CD4-positive, alpha-beta T cell treated with Interleukin-4 for 4 hours (primary cell): ENCODE measurements at regions not wholly inside any gene's neighbourhood (a gene's known extent, or its start where the extent isn't known, plus 50 kb on each side); places are given as distances from the start of the nearest gene placed in this dataset.

ENCODE experiments used
- DNase-seq: peaks from one replicate; pipeline ENCODE4 v3.0.0-alpha.2; 2020

DNA sequence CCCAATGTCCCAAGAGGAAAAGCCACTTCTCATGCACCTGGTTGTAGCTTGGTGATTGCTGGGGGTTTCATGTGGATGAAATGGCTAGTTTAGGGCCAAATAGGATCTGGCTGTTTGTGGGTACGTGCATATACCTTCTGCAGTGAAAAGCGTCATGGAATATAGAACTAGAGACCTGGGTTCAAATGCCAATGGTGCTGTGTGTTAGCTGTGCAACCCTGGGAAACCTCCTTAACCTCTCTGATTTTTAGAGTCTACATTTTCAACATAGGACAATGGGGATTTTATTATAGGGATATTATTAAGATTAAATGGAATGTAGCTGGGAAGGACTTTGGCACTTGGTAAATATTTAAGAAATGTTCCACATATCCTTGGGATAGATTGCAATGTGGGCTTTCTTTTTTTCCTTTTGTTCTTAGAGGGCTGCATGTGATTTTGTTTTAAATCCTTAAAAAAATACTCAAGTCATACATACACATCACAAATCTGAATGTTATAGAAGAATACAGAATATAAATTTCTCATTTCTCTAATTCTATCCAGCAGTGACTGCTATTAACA, 112.6 kb upstream of the E2F8 start:
- no peak for DNase-seq

DNA sequence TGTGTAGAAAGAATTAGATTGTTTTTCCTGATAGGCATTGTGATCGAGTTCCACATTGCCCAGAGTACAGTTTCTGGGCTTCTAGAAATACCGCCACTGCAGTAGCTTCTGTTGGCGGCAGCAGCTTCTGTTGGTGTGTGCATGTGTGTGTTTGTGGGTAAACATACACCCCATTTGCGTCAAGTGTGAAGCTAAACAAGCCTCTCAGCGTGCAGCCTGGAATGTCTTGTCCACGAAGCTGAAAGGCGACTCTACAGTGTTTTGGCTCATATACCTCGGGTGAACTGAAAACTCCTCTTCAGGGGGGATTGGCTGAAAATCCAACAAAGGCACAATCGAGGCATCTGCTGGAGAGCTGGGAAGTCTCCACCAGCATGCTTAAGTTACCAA, 112.0 kb upstream of the E2F8 start:
- DNase-seq = no peak

GRCh38 chr11:19352072-19352770, 111.5 kb upstream of the E2F8 start:
- DNase-seq = no peak

DNA sequence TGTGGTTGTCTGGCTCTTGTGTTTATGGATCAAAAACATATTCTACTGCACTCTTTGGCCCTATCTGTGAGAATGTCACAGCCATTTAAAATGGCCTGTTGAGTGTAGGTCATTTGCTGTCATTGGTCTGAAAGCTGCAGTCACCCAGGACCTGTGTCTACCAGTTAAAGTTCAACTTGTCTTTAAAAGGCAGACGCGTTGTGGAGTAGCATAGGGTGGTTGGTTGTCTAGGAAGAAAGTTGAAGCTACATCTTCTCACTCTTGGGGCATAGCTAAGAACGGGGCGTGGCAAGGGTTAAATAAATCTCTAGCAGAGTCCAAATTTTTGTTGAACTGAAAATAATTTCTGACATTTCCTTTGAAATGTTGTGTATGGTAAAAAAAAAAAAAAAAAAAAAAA, 110.7 kb upstream of the E2F8 start:
- DNase-seq = no peak

DNA sequence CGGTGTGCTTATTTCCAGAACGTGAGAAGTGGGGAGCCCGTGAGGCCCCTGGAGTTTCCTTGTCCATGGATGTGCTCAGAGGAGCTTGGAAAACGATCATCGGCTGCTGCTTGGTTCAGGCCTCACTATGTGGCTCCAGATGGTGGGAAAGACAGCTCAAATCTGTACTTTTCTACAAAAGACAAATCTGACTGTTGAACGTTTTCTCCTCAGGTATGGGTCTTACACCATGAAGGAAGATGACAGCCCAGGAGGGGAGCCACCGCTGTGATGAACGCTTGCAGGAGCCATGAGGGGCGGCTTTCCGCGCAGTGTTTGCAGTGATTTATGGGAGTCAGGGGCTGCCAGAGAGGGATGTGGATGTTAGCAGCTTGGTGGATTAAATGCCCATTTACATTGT, 109.4 kb upstream of the E2F8 start:
- DNase-seq = no peak

- no peak for DNase-seq
Observed at GRCh38 chr11:19349340-19350025, 108.7 kb upstream of the E2F8 start.

DNA sequence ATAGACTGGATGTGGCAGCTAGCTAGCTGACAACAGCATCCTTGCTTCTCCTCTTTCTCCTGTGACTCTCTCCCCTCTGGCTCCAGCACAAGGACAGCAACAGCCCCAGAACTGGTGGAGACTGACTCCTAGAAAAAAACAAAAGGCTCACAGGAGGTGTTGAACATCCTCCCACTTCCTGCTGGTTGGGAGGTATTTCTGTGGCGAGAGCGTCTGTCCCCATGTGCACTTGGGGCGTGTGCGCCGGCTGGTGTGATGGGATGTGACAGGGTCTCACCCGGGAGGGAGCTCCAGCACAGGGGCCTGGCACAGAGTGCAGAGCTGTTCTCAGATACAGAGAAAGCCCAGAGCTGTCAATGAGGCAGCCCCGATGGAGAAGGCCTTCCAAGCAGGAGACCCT, 107.2 kb upstream of the E2F8 start:
- DNase-seq = no peak

GRCh38 chr11:19345848-19346681, 105.3 kb upstream of the E2F8 start:
- DNase-seq = no peak

- DNase-seq = no peak
Observed at GRCh38 chr11:19345519-19345847, 104.7 kb upstream of the E2F8 start.

- DNase-seq = no peak
Observed at GRCh38 chr11:19344661-19345518, 104.1 kb upstream of the E2F8 start.

- no peak for DNase-seq
Observed at GRCh38 chr11:19342036-19342435, 101.3 kb upstream of the E2F8 start.

GRCh38 chr11:19338375-19338774, 97.6 kb upstream of the E2F8 start:
- DNase-seq = no peak

DNA sequence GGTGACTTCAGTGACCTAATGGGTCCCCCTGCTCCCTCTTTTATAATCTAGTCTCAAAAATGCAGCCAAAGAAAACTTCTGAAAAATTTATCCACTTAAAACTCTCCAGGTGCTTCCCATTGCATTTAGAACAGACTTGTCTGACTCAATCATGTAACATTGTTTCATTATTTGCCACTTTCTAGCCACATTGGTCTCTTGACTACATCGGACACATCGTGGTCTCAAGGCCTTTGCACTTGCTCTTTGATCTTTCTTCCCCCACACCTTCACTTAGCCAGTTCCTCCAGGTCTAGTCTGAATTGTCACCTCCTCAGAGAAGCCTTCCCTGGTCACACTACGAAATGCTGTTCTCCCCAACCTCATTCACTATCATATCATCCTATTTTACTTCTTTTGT, 97.0 kb upstream of the E2F8 start:
- no peak for DNase-seq

DNA sequence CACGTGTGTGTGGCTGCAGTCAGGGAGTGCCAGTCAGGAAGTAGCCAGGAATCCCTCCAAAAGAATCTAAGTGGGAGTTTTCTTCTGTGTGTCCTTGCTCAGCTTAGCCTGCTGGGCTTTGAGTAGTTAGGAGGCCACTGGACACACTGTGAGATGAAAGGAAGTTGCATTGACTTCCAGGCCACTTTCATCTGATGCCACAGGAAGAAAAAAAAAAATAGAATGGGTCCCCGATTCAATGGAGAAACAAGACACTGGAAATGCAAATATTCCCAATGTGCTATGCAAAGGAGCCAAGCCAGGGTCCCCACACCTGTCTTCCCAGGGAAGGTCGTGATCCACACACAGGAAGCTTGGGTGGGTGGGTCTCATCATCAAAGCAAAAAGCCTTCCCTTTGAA, 95.6 kb upstream of the E2F8 start:
- DNase-seq = no peak

- DNase-seq = no peak
Observed at GRCh38 chr11:19332476-19332875, 91.7 kb upstream of the E2F8 start.

DNA sequence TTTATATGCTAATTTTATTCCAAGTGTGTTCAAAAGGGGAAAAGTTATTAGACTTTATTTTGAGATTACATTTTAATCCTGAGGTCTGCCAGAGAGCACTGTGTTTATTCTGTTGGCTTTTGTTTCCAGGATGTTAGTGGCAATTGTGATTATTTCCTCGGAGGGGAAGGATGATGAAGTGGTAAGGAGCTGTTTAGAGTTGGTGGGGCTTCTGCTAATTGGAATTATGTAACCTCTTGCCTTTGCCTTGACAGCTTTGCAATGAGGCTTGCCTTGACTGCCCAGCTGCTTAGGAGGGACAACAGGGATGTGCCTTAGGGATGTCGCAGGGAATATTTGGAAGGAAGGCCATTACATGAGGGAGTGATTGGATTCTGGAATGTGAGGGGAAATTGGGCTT, 89.7 kb upstream of the E2F8 start:
- DNase-seq = no peak

DNA sequence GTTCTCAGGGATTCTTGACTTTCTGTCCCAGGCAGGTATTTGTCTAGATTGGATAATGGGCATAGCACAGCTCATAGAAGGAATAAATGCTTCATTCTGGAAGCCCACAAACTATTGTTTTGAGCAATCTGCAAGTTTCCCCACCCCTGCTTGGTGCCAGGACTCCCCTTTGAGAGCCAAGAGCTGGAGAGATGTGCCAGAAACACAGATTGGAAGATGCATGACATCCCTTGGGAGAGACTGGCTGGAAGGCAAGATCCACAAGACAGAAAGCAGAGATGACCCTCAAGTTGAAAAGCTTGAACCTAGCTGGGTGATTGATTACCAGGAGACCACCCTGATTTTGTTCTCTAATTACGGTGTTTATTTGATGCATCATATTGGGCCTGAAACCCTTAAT, 89.2 kb upstream of the E2F8 start:
- DNase-seq = no peak

- no peak for DNase-seq
Observed at GRCh38 chr11:19328586-19329311, 88.0 kb upstream of the E2F8 start.

DNA sequence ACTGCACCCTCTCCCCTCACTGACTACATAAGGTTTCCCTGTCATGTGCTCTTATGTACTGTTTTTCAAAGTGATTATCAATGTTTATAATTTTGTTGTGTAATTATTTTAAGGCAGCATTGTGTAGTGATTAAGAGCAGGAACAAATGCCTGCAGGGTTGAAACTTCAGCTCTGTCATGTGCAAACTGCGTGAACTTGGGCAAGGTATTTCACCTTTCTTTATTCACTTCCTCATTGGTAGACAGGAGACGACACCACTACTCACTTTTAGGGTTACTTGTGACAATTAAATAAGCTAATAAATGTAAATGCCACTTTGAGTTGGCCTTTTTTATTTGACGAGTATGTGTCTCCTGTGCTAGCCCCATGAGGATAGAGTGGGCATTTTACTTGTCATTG, 86.5 kb upstream of the E2F8 start:
- DNase-seq = no peak

GRCh38 chr11:19326499-19326898, 85.8 kb upstream of the E2F8 start:
- no peak for DNase-seq

DNA sequence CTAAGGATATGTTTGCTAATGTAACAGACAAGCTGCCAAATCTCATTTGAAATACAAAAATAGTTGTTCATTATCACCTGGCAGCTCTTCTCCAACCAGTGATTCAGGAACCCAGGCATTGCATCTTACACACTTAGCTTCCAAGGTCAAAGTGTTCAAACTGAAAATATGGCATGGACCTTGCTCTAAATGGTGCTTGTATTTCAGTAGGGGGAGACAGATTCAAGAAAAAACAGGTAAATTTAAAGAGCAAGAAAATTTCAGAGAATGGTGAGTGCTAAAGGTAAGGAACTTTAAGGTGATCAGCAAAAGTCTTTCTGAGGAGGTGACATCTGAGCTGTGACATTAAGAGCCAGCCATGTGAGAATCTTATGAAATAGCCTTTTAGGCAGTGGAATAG, 82.8 kb upstream of the E2F8 start:
- no peak for DNase-seq

DNA sequence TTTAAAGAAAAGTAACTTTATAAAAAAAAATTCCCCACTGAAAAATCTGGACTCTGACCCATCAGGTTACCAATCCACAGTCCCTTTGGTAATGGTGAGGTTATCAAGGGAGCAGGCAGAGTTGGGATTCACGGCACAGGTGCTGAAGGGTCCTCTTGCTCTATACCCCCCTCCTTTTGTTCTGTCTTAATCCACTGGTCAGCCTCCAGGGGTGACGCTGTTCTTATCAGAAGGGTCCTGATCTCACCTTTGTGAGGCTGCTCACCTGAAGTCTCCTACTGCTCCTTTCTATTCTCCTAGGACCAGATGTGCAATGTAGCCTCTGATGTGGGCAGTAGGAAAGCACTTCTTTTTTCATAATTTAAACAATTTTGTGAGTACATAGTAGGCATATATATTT, 80.6 kb upstream of the E2F8 start:
- DNase-seq = no peak
